ENCODE measurements at regions not wholly inside any gene's neighbourhood (a gene's known extent, or its start where the extent isn't known, plus 50 kb on each side); places are given as distances from the start of the nearest gene placed in this dataset.

DNA sequence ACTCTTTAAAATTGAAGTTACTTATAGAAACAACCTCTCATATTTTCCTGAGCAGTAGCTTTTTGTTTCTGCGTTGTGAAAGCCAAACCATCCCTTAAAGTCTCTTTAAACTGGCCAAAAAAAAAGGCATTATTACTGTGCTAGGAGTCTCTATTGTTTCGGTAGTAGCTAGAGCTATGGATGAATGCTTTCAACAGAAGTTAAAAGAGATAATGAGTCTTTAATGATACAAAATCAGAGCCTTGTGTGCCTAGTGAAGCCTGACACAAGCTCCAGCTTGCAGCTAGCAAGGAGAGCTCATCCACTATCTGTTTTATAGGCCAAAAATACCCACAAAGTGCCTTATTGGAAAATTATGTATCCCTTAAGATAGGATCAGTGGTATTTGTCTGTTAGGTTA is 360.4 kb upstream of the CDIN1 start:
- no peaks in the 10 kb centered on the region for H3K4me1 Mint-ChIP-seq
- Histone ChIP-seq H3K4me1 (ENCODE audit: control insufficient read depth, insufficient read depth, low read length, poor library complexity, severe bottlenecking) (no peaks in the 10 kb centered on the region), H3K9me3 (ENCODE audit: control insufficient read depth in 2 of 2, low read length in 2 of 2) (peaks cover 0 to 5% of the 10 kb centered on the region in 2 experiments), H3K27me3 (ENCODE audit: control insufficient read depth, insufficient read depth, low read length) (no peaks in the 10 kb centered on the region), H3K36me3 (ENCODE audit: control insufficient read depth, insufficient read depth, low read length) (no peaks in the 10 kb centered on the region), H3K4me3 (ENCODE audit: low read depth, low read length) (no peak overlapping the region), H3K27ac (ENCODE audit: insufficient read depth, low read length, poor library complexity, severe bottlenecking) (no peak overlapping the region)
- DNase-seq = no peak
- no peak overlapping the region for H3K4me3 Mint-ChIP-seq
- H3K36me3 Mint-ChIP-seq = no peaks in the 10 kb centered on the region
- peaks cover 4% of the 10 kb centered on the region for H3K27me3 Mint-ChIP-seq
- no peak overlapping the region for H3K27ac Mint-ChIP-seq
- no peak for ATAC-seq (ENCODE audit: low read depth in 2 of 2)
- H3K9me3 Mint-ChIP-seq = peaks cover 0 to 14% (median 2%) of the 10 kb centered on the region in 7 donors

DNA sequence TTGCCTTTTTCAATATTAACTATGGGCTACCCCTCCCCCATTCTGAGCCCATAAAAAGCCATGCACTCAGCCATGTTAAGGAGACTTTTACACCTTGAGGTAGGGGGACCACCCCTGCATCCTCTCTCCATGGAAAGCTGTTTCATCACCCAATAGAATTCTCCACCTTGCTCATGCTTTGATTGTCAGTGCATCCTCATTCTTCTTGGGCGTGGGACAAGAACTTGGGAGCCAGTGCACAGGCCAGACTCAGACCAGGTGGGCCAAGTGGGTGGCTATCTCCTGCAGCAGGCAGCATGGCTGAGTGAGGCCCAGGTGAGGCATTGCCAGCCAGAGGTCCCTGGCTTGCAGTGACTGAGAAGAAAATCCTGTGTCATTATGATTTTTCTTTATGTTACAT is 357.4 kb upstream of the CDIN1 start:
- Histone ChIP-seq H3K4me1 (ENCODE audit: control insufficient read depth, insufficient read depth, low read length, poor library complexity, severe bottlenecking) (no peaks in the 10 kb centered on the region), H3K9me3 (ENCODE audit: control insufficient read depth in 2 of 2, low read length in 2 of 2) (peaks cover 2 to 5% of the 10 kb centered on the region in 2 experiments), H3K36me3 (ENCODE audit: control insufficient read depth, insufficient read depth, low read length) (no peaks in the 10 kb centered on the region), H3K27ac (ENCODE audit: insufficient read depth, low read length, poor library complexity, severe bottlenecking) (no peak overlapping the region), H3K27me3 (ENCODE audit: control insufficient read depth, insufficient read depth, low read length) (no peaks in the 10 kb centered on the region), H3K4me3 (ENCODE audit: low read depth, low read length) (no peak overlapping the region)
- H3K27me3 Mint-ChIP-seq = peaks cover 4% of the 10 kb centered on the region
- H3K27ac Mint-ChIP-seq = no peak overlapping the region
- H3K9me3 Mint-ChIP-seq = peaks cover 0 to 14% (median 4%) of the 10 kb centered on the region in 7 donors
- H3K4me1 Mint-ChIP-seq = no peaks in the 10 kb centered on the region
- H3K36me3 Mint-ChIP-seq = no peaks in the 10 kb centered on the region
- DNase-seq (no peak), ATAC-seq (ENCODE audit: low read depth in 2 of 2) (no peak)
- H3K4me3 Mint-ChIP-seq = no peak overlapping the region

DNA sequence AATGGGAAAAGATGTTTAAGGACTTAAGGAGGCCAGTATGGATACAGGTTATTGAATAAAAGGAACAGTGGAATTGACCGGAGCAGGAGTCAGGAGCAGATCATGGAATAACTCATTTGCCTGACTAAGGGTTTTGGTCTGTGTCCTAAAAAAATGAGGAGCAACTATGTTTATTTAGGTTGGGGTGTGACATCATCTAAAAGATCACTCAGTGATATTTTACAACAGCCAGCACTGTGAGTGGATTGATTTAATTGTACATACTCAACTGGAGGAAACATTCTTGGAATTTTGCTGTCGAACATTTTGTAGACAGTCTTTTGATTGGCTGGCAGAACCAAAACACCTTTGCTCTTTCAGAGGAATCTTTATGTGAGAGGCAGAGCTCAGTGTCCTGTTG is 348.6 kb upstream of the CDIN1 start:
- H3K36me3 ChIP-seq (ENCODE audit: control insufficient read depth, insufficient read depth, low read length) = no peaks in the 10 kb centered on the region
- no peak overlapping the region for H3K27ac Mint-ChIP-seq
- H3K4me1 Mint-ChIP-seq = no peaks in the 10 kb centered on the region
- no peak overlapping the region for H3K4me3 ChIP-seq (ENCODE audit: low read depth, low read length)
- H3K27ac ChIP-seq (ENCODE audit: insufficient read depth, low read length, poor library complexity, severe bottlenecking) = no peak overlapping the region
- no peak overlapping the region for H3K4me3 Mint-ChIP-seq
- H3K36me3 Mint-ChIP-seq = no peaks in the 10 kb centered on the region
- ATAC-seq (ENCODE audit: low read depth in 2 of 2) (no peak), DNase-seq (no peak)
- H3K9me3 ChIP-seq (ENCODE audit: control insufficient read depth in 2 of 2, low read length in 2 of 2) = no peaks in the 10 kb centered on the region
- H3K27me3 Mint-ChIP-seq = no peaks in the 10 kb centered on the region
- H3K9me3 Mint-ChIP-seq = peaks cover 0 to 7% (median 2%) of the 10 kb centered on the region in 7 donors
- no peaks in the 10 kb centered on the region for H3K4me1 ChIP-seq (ENCODE audit: control insufficient read depth, insufficient read depth, low read length, poor library complexity, severe bottlenecking)
- no peaks in the 10 kb centered on the region for H3K27me3 ChIP-seq (ENCODE audit: control insufficient read depth, insufficient read depth, low read length)

DNA sequence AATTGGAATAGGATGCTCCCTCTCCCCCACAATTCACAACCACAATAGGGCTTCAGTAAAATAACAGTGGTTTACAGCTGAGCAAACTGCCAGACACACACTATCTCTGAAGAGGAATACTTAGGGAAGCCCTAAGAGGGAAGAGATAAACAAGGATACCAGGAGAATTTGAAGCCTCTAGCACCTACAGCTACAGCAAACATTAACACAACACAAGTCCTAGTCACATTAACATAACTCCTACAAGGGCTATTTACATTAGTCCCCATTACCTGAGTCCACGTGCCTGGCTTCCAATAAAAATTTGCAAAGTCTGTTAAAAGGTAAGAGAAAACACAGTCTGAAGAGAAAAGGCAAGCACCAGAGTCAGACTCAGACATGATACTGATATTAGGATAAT is 346.9 kb upstream of the CDIN1 start:
- Mint-ChIP-seq H3K4me3 (no peak overlapping the region), H3K36me3 (no peaks in the 10 kb centered on the region), H3K4me1 (no peaks in the 10 kb centered on the region), H3K9me3 (peaks cover 0 to 7% (median 2%) of the 10 kb centered on the region in 7 donors), H3K27me3 (no peaks in the 10 kb centered on the region), H3K27ac (no peak overlapping the region)
- Histone ChIP-seq H3K27me3 (ENCODE audit: control insufficient read depth, insufficient read depth, low read length) (no peaks in the 10 kb centered on the region), H3K4me3 (ENCODE audit: low read depth, low read length) (no peak overlapping the region), H3K4me1 (ENCODE audit: control insufficient read depth, insufficient read depth, low read length, poor library complexity, severe bottlenecking) (no peaks in the 10 kb centered on the region), H3K9me3 (ENCODE audit: control insufficient read depth in 2 of 2, low read length in 2 of 2) (no peaks in the 10 kb centered on the region), H3K27ac (ENCODE audit: insufficient read depth, low read length, poor library complexity, severe bottlenecking) (no peak overlapping the region), H3K36me3 (ENCODE audit: control insufficient read depth, insufficient read depth, low read length) (no peaks in the 10 kb centered on the region)
- ATAC-seq (ENCODE audit: low read depth in 2 of 2) (no peak), DNase-seq (no peak)

DNA sequence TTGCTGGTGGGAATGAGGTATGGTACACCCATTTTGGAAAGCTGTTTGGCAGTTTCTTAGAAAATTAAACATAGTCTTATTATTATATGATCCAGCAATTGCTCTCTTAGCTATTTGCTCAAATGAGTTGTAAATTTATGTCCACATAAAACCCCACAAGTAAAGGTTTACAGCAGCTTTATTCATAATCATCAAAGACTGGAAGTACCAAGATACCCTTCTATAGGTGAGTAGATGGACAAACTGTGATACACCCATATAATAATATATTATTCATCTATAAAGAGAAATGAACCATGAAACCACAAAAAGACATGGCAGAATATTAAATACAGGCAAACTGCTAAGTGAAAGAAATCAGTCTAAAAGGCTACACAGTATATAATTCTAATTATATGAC is 344.7 kb upstream of the CDIN1 start:
- no peaks in the 10 kb centered on the region for H3K4me1 ChIP-seq (ENCODE audit: control insufficient read depth, insufficient read depth, low read length, poor library complexity, severe bottlenecking)
- no peaks in the 10 kb centered on the region for H3K27me3 Mint-ChIP-seq
- H3K36me3 ChIP-seq (ENCODE audit: control insufficient read depth, insufficient read depth, low read length) = no peaks in the 10 kb centered on the region
- no peak overlapping the region for H3K4me3 Mint-ChIP-seq
- H3K36me3 Mint-ChIP-seq = no peaks in the 10 kb centered on the region
- no peaks in the 10 kb centered on the region for H3K27me3 ChIP-seq (ENCODE audit: control insufficient read depth, insufficient read depth, low read length)
- peaks cover 0 to 10% (median 3%) of the 10 kb centered on the region in 7 donors for H3K9me3 Mint-ChIP-seq
- H3K27ac ChIP-seq (ENCODE audit: insufficient read depth, low read length, poor library complexity, severe bottlenecking) = no peak overlapping the region
- no peak overlapping the region for H3K27ac Mint-ChIP-seq
- ATAC-seq (ENCODE audit: low read depth in 2 of 2) (no peak), DNase-seq (no peak)
- H3K4me3 ChIP-seq (ENCODE audit: low read depth, low read length) = no peak overlapping the region
- no peaks in the 10 kb centered on the region for H3K4me1 Mint-ChIP-seq
- H3K9me3 ChIP-seq (ENCODE audit: control insufficient read depth in 2 of 2, low read length in 2 of 2) = no peaks in the 10 kb centered on the region

DNA sequence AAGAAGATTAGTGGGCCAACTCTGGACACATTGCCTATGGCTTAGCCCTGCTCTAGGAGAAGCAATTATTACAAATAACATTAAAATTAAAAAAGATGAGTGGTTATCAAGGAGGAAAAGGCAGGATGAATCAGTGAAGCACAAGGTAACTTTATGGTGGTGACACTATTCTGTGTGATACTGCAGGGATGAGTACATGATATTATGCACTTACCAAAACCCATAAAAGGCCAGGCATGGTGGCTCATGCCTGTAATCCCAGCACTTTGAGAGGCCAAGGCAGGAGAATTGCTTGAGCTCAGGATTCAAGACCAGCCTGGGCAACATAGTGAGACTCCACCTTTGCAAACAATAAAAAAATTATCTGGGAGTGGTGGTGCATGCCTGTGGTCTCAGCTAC is 344.3 kb upstream of the CDIN1 start:
- Histone ChIP-seq H3K36me3 (ENCODE audit: control insufficient read depth, insufficient read depth, low read length) (no peaks in the 10 kb centered on the region), H3K9me3 (ENCODE audit: control insufficient read depth in 2 of 2, low read length in 2 of 2) (no peaks in the 10 kb centered on the region), H3K27me3 (ENCODE audit: control insufficient read depth, insufficient read depth, low read length) (no peaks in the 10 kb centered on the region), H3K4me1 (ENCODE audit: control insufficient read depth, insufficient read depth, low read length, poor library complexity, severe bottlenecking) (no peaks in the 10 kb centered on the region), H3K4me3 (ENCODE audit: low read depth, low read length) (no peak overlapping the region), H3K27ac (ENCODE audit: insufficient read depth, low read length, poor library complexity, severe bottlenecking) (no peak overlapping the region)
- H3K27me3 Mint-ChIP-seq = no peaks in the 10 kb centered on the region
- H3K4me1 Mint-ChIP-seq = no peaks in the 10 kb centered on the region
- H3K27ac Mint-ChIP-seq = no peak overlapping the region
- no peak for ATAC-seq (ENCODE audit: low read depth in 2 of 2)
- no peak for DNase-seq
- peaks cover 0 to 10% (median 3%) of the 10 kb centered on the region in 7 donors for H3K9me3 Mint-ChIP-seq
- H3K4me3 Mint-ChIP-seq = no peak overlapping the region
- H3K36me3 Mint-ChIP-seq = no peaks in the 10 kb centered on the region

DNA sequence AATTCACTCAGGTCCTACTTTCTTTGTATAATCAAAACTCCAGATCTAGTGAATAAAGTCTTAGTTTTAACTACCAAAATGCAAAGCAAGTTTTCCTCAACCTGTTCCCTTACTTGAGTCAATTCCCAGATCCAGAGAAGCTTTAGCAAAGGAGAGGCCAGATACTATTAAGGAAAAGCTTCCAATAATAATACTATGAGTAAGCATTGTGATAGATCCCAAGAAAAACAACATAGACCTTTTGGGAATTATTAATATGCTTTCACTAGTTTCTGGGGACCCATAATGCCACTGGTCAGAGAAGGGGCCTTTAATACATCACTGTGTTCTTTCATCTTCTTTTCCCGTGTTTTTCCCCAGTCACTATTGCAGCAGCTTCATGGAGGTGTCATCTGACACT is 339.9 kb upstream of the CDIN1 start:
- H3K36me3 Mint-ChIP-seq = no peaks in the 10 kb centered on the region
- H3K4me1 ChIP-seq (ENCODE audit: control insufficient read depth, insufficient read depth, low read length, poor library complexity, severe bottlenecking) = no peaks in the 10 kb centered on the region
- ATAC-seq (ENCODE audit: low read depth in 2 of 2) = no peak

DNA sequence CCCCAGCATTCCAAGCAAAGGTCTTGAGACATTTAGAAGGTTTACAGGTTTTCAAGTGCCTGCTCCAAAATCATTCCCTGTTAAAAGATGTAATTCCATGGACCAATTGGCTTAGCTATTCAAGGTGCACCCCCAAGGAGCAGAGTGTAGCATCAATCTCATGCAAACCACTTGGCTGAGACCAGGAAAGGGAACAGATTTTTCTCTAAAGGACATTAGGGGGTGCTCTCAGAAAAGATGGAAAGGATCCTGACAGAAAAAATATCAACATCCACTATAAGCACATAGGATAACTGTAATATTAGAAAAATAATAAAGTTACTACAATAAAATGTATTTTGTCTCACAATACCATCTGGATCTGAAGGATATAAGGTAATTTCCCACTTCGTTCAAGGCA is 328.0 kb upstream of the CDIN1 start:
- ATAC-seq (ENCODE audit: low read depth in 2 of 2) (no peak), DNase-seq (no peak)
- Histone ChIP-seq H3K27me3 (ENCODE audit: control insufficient read depth, insufficient read depth, low read length) (no peaks in the 10 kb centered on the region), H3K9me3 (ENCODE audit: control insufficient read depth in 2 of 2, low read length in 2 of 2) (no peaks in the 10 kb centered on the region), H3K4me3 (ENCODE audit: low read depth, low read length) (no peak overlapping the region), H3K36me3 (ENCODE audit: control insufficient read depth, insufficient read depth, low read length) (no peaks in the 10 kb centered on the region), H3K27ac (ENCODE audit: insufficient read depth, low read length, poor library complexity, severe bottlenecking) (no peak overlapping the region), H3K4me1 (ENCODE audit: control insufficient read depth, insufficient read depth, low read length, poor library complexity, severe bottlenecking) (no peaks in the 10 kb centered on the region)
- no peaks in the 10 kb centered on the region for H3K4me1 Mint-ChIP-seq
- no peak overlapping the region for H3K4me3 Mint-ChIP-seq
- no peaks in the 10 kb centered on the region for H3K36me3 Mint-ChIP-seq
- peaks cover 0 to 4% (median 2%) of the 10 kb centered on the region in 7 donors for H3K9me3 Mint-ChIP-seq
- no peaks in the 10 kb centered on the region for H3K27me3 Mint-ChIP-seq
- H3K27ac Mint-ChIP-seq = no peak overlapping the region

More for the DNA sequence above, 339.9 kb upstream of the CDIN1 start:
- Mint-ChIP-seq H3K27ac (no peak overlapping the region), H3K4me1 (no peaks in the 10 kb centered on the region), H3K4me3 (peak overlapping the region in 1 of 4 donors; percentile 4), H3K27me3 (no peaks in the 10 kb centered on the region), H3K9me3 (peaks cover 1 to 12% (median 4%) of the 10 kb centered on the region in 7 donors)
- no peak overlapping the region for H3K27ac ChIP-seq (ENCODE audit: insufficient read depth, low read length, poor library complexity, severe bottlenecking)
- no peaks in the 10 kb centered on the region for H3K27me3 ChIP-seq (ENCODE audit: control insufficient read depth, insufficient read depth, low read length)
- no peaks in the 10 kb centered on the region for H3K36me3 ChIP-seq (ENCODE audit: control insufficient read depth, insufficient read depth, low read length)
- no peak overlapping the region for H3K4me3 ChIP-seq (ENCODE audit: low read depth, low read length)
- DNase-seq = no peak
- H3K9me3 ChIP-seq (ENCODE audit: control insufficient read depth in 2 of 2, low read length in 2 of 2) = no peaks in the 10 kb centered on the region

Measured in CD4-positive, CD25-positive, alpha-beta regulatory T cell (primary cell).